NT2/D1 (cell line): ENCODE measurements at regions not wholly inside any gene's neighbourhood (a gene's known extent, or its start where the extent isn't known, plus 50 kb on each side); places are given as distances from the start of the nearest gene placed in this dataset.

Experiments used
- DNase-seq: peaks from one replicate; pipeline ENCODE4 v3.0.0-alpha.2; 2011; ENCODE audit warnings: low read depth, low spot score
- H3K27me3 ChIP-seq: 2 replicates; pipeline ENCODE4 v1.6.0; 2011; ENCODE audit warnings: mild to moderate bottlenecking; ENCODE audit not compliant: insufficient read length, insufficient read depth
- H3K36me3 ChIP-seq: 2 replicates; pipeline ENCODE4 v1.6.1; 2011; ENCODE audit warnings: mild to moderate bottlenecking, low read length, mixed read lengths; ENCODE audit not compliant: insufficient read depth, insufficient read length
- H3K4me1 ChIP-seq: 2 replicates; pipeline ENCODE4 v1.5.1; 2011; ENCODE audit not compliant: insufficient read depth, insufficient read length
- H3K4me3 ChIP-seq: 2 replicates; pipeline ENCODE4 v1.5.1; 2011; ENCODE audit warnings: low read depth; ENCODE audit not compliant: insufficient read length
- H3K9ac ChIP-seq: 2 replicates; pipeline ENCODE4 v1.6.0; 2011; ENCODE audit warnings: low read depth; ENCODE audit not compliant: insufficient read length
- H3K9me3 ChIP-seq: 2 replicates; pipeline ENCODE4 v1.5.1; 2011; ENCODE audit warnings: mild to moderate bottlenecking, low read length; ENCODE audit not compliant: insufficient read depth
- SUZ12 ChIP-seq: IDR thresholded peaks from 2 replicates; pipeline ENCODE4 v1.6.1; 2011; ENCODE audit not compliant: insufficient read length, insufficient read depth; ENCODE audit errors: extremely low read depth
- YY1 ChIP-seq: IDR thresholded peaks from 2 replicates; pipeline ENCODE4 v1.6.1; 2011; ENCODE audit not compliant: insufficient read length, insufficient read depth
- ZNF274 ChIP-seq: IDR thresholded peaks from 2 replicates; pipeline ENCODE4 v1.6.1; 2011; ENCODE audit warnings: mild to moderate bottlenecking, low read depth, low read length

GRCh38 chr3:177676947-177677587, 479.8 kb upstream of the TBL1XR1 start:
- no peaks in the 10 kb centered on the region for H3K36me3 ChIP-seq
- H3K9me3 ChIP-seq: no peaks in the 10 kb centered on the region
- H3K27me3 ChIP-seq: no peaks in the 10 kb centered on the region
- DNase-seq: no peak
- no peaks in the 10 kb centered on the region for H3K4me1 ChIP-seq
- H3K4me3 ChIP-seq: no peak overlapping the region
- no peak overlapping the region for H3K9ac ChIP-seq
- TF ChIP-seq ZNF274 (no peak), SUZ12 (no peak), YY1 (no peak)

- H3K27me3 ChIP-seq: no peaks in the 10 kb centered on the region
- no peak overlapping the region for H3K4me3 ChIP-seq
- TF ChIP-seq ZNF274 (no peak), SUZ12 (no peak), YY1 (no peak)
- no peaks in the 10 kb centered on the region for H3K36me3 ChIP-seq
- H3K4me1 ChIP-seq: no peaks in the 10 kb centered on the region
- H3K9me3 ChIP-seq: no peaks in the 10 kb centered on the region
- no peak for DNase-seq
- no peak overlapping the region for H3K9ac ChIP-seq
Observed at GRCh38 chr3:177679568-177680471, 482.5 kb upstream of the TBL1XR1 start.

DNA sequence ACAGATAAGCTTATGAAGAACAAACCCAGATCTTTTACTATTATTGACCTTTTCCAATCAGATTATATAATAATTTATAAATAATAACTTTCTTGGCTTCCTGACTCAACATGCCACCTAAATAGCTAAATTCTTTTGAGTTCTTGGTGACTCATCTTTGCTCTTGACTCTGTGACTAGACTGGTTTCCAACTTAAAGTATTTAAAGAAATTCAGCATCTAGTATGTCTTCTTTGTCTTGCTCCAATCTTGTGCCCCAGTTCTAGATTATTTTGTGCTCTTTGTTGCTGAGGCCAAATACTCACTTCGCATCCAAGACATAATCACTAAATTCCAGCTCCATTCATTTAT, 483.2 kb upstream of the TBL1XR1 start:
- TF ChIP-seq ZNF274: no peak
- no peak for TF ChIP-seq YY1
- TF ChIP-seq SUZ12: no peak
- Histone ChIP-seq H3K4me3 (no peak overlapping the region), H3K36me3 (no peaks in the 10 kb centered on the region), H3K4me1 (no peaks in the 10 kb centered on the region), H3K9ac (no peak overlapping the region), H3K9me3 (no peaks in the 10 kb centered on the region), H3K27me3 (no peaks in the 10 kb centered on the region)
- no peak for DNase-seq

GRCh38 chr3:177681156-177681555, 483.9 kb upstream of the TBL1XR1 start:
- no peak for DNase-seq
- Histone ChIP-seq H3K27me3 (no peaks in the 10 kb centered on the region), H3K36me3 (no peaks in the 10 kb centered on the region), H3K9ac (no peak overlapping the region), H3K9me3 (no peaks in the 10 kb centered on the region), H3K4me3 (no peak overlapping the region), H3K4me1 (no peaks in the 10 kb centered on the region)
- TF ChIP-seq ZNF274 (no peak), SUZ12 (no peak), YY1 (no peak)

GRCh38 chr3:177681852-177682251, 484.6 kb upstream of the TBL1XR1 start:
- Histone ChIP-seq H3K4me3 (no peak overlapping the region), H3K9ac (no peak overlapping the region)

DNA sequence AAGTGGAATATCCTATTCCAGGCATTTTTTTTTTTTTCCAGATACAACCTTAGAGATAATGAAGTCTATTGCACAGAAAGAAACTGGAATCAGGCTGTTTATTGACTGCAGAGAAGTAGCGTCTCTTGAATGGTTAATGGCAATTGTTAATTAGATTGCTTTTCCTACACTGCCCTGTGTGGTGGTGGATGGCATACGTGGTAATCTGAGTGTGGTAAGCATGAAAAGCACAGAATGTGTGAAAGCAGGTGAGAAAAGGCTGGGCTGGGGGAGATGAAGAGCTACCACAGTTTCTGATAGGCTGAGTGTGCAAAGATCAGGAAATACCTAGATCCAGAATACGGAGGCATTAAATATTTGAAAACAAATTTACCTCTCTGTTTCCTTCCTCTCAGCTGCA, 486.3 kb upstream of the TBL1XR1 start:
- Histone ChIP-seq H3K9me3 (no peaks in the 10 kb centered on the region), H3K9ac (no peak overlapping the region), H3K4me3 (no peak overlapping the region), H3K4me1 (no peaks in the 10 kb centered on the region), H3K36me3 (no peaks in the 10 kb centered on the region), H3K27me3 (no peaks in the 10 kb centered on the region)
- no peak for TF ChIP-seq ZNF274
- TF ChIP-seq YY1: no peak
- TF ChIP-seq SUZ12: no peak
- DNase-seq: no peak

More at GRCh38 chr3:177681852-177682251, 484.6 kb upstream of the TBL1XR1 start:
- Histone ChIP-seq H3K4me1 (no peaks in the 10 kb centered on the region), H3K9me3 (no peaks in the 10 kb centered on the region), H3K27me3 (no peaks in the 10 kb centered on the region), H3K36me3 (no peaks in the 10 kb centered on the region)
- TF ChIP-seq YY1 (no peak), ZNF274 (no peak), SUZ12 (no peak)
- DNase-seq: no peak

- DNase-seq: no peak
- no peak overlapping the region for H3K4me3 ChIP-seq
- no peak overlapping the region for H3K9ac ChIP-seq
- H3K4me1 ChIP-seq: no peaks in the 10 kb centered on the region
- no peaks in the 10 kb centered on the region for H3K36me3 ChIP-seq
- no peaks in the 10 kb centered on the region for H3K27me3 ChIP-seq
- no peaks in the 10 kb centered on the region for H3K9me3 ChIP-seq
- TF ChIP-seq YY1: no peak
- TF ChIP-seq SUZ12: no peak
- TF ChIP-seq ZNF274: no peak
Observed at GRCh38 chr3:177686671-177687070, 489.4 kb upstream of the TBL1XR1 start.
